ENCODE measurements at regions not wholly inside any gene's neighbourhood (a gene's known extent, or its start where the extent isn't known, plus 50 kb on each side); places are given as distances from the start of the nearest gene placed in this dataset.
"Not testable (repeated sequence)": the region's sequence is repeated elsewhere in the genome, so short reads cannot be mapped to it uniquely, and the experiment has no call there.

- DNase-seq: no peak
Observed at GRCh38 chr2:242054881-242055801, 185.6 kb downstream of the RTP5 start.

GRCh38 chr2:242056026-242056425 is 186.5 kb downstream of the RTP5 start:
- no peak for DNase-seq

GRCh38 chr2:242056785-242057184 is 187.3 kb downstream of the RTP5 start:
- DNase-seq: no peak

GRCh38 chr2:242057379-242058040 is 188.0 kb downstream of the RTP5 start:
- no peak for DNase-seq

- DNase-seq: no peak
Observed at GRCh38 chr2:242058116-242058680, 188.7 kb downstream of the RTP5 start.

- no peak for DNase-seq
Observed at GRCh38 chr2:242059566-242059965, 190.0 kb downstream of the RTP5 start.

GRCh38 chr2:242060212-242060835 is 190.8 kb downstream of the RTP5 start:
- no peak for DNase-seq

- not testable (repeated sequence) for DNase-seq
Observed at GRCh38 chr2:242061930-242062329, 192.4 kb downstream of the RTP5 start.

- DNase-seq: no peak
Observed at GRCh38 chr2:242063436-242063835, 193.9 kb downstream of the RTP5 start.

GRCh38 chr2:242063850-242064249 is 194.3 kb downstream of the RTP5 start:
- DNase-seq: no peak

GRCh38 chr2:242064364-242065250 is 195.1 kb downstream of the RTP5 start:
- DNase-seq: no peak

- no peak for DNase-seq
Observed at GRCh38 chr2:242065426-242065825, 195.9 kb downstream of the RTP5 start.

- DNase-seq: no peak
Observed at GRCh38 chr2:242069018-242069417, 199.5 kb downstream of the RTP5 start.

- DNase-seq: not testable (repeated sequence)
Observed at GRCh38 chr2:242069938-242070395, 200.4 kb downstream of the RTP5 start.

GRCh38 chr2:242070726-242071125 is 201.2 kb downstream of the RTP5 start:
- not testable (repeated sequence) for DNase-seq

- DNase-seq: not testable (repeated sequence)
Observed at GRCh38 chr2:242071377-242071776, 201.8 kb downstream of the RTP5 start.

- DNase-seq: not testable (repeated sequence)
Observed at GRCh38 chr2:242071936-242072335, 202.4 kb downstream of the RTP5 start.

- no peak for DNase-seq
Observed at GRCh38 chr2:242075168-242075567, 205.6 kb downstream of the RTP5 start.

- DNase-seq: no peak
Observed at GRCh38 chr2:242075696-242076095, 206.2 kb downstream of the RTP5 start.

GRCh38 chr2:242076184-242076583 is 206.7 kb downstream of the RTP5 start:
- DNase-seq: not testable (repeated sequence)

GRCh38 chr2:242078426-242078825 is 208.9 kb downstream of the RTP5 start:
- not testable (repeated sequence) for DNase-seq

GRCh38 chr2:242079792-242080191 is 210.3 kb downstream of the RTP5 start:
- DNase-seq: not testable (repeated sequence)

Data from NCI-H2081 treated with DMSO at 0.1 percent for 48 hours (cell line).